Calu3 (cell line): ENCODE measurements at regions not wholly inside any gene's neighbourhood (a gene's known extent, or its start where the extent isn't known, plus 50 kb on each side); places are given as distances from the start of the nearest gene placed in this dataset.

Experiments
- BruUV-seq: library from RNA; stranded (reverse); fragments of 400-500 nt; replicated peaks from 2 replicates; lab custom pipeline; 2021; lab: Mats Ljungman, UMichigan
- CTCF ChIA-PET: fragments of 300-600 bp; sonication (Branson Sonifier 250); formaldehyde crosslinking; loops from one replicate; lab custom pipeline; 2022; ENCODE audit warnings: antibody characterized with exemption; lab: Charles Lee
- DNase-seq: peaks from one replicate; pipeline ENCODE4 v3.0.0; 2022
- H3K27ac Mint-ChIP-seq: one replicate; pipeline ENCODE4 v1.8.0; 2022; ENCODE audit warnings: mixed read lengths; ENCODE audit not compliant: unreplicated experiment
- H3K27me3 Mint-ChIP-seq: one replicate; pipeline ENCODE4 v1.8.0; 2022; ENCODE audit warnings: mixed read lengths; ENCODE audit not compliant: unreplicated experiment
- H3K36me3 Mint-ChIP-seq: one replicate; pipeline ENCODE4 v1.8.0; 2022; ENCODE audit warnings: mild to moderate bottlenecking, moderate library complexity, mixed read lengths; ENCODE audit not compliant: insufficient read depth, unreplicated experiment
- H3K4me1 Mint-ChIP-seq: one replicate; pipeline ENCODE4 v1.8.0; 2022; ENCODE audit warnings: mild to moderate bottlenecking, low read depth, mixed read lengths; ENCODE audit not compliant: unreplicated experiment
- H3K4me3 Mint-ChIP-seq: one replicate; pipeline ENCODE4 v1.8.0; 2022; ENCODE audit warnings: mild to moderate bottlenecking, low read depth, moderate library complexity, mixed read lengths; ENCODE audit not compliant: unreplicated experiment
- H3K9me3 Mint-ChIP-seq: one replicate; pipeline ENCODE4 v1.8.0; 2022; ENCODE audit warnings: low read depth, mixed read lengths; ENCODE audit not compliant: unreplicated experiment
- CTCF ChIP-seq: fragments of 200-600 bp; IDR thresholded peaks from one replicate; pipeline ENCODE4 v1.8.0; 2022; ENCODE audit warnings: antibody characterized with exemption; ENCODE audit not compliant: unreplicated experiment
- intact Hi-C: fragments of 100-400 bp; cut with micrococcal nuclease; formaldehyde crosslinking; loops from one replicate; pipeline ENCODE4 v1.10.0; 2022; ENCODE audit not compliant: unreplicated experiment

- Mint-ChIP-seq H3K4me1 (peaks cover 14% of the 10 kb centered on the region), H3K27ac (no peak overlapping the region), H3K36me3 (no peaks in the 10 kb centered on the region), H3K4me3 (no peak overlapping the region), H3K9me3 (no peaks in the 10 kb centered on the region), H3K27me3 (no peaks in the 10 kb centered on the region)
- TF ChIP-seq CTCF, result no peak
- CTCF ChIA-PET, result no interaction called here
- intact Hi-C loops, result no loop called here
- no peak for DNase-seq
- BruUV-seq, result no TSS peak
Observed at GRCh38 chr1:30064547-30064946, 658.8 kb downstream of the MATN1 start.

GRCh38 chr1:30063621-30064280, 659.6 kb downstream of the MATN1 start:
- H3K27me3 Mint-ChIP-seq, result no peaks in the 10 kb centered on the region
- no peak overlapping the region for H3K27ac Mint-ChIP-seq
- no peak for DNase-seq
- no peak for TF ChIP-seq CTCF
- peaks cover 15% of the 10 kb centered on the region for H3K4me1 Mint-ChIP-seq
- no peaks in the 10 kb centered on the region for H3K9me3 Mint-ChIP-seq
- no peaks in the 10 kb centered on the region for H3K36me3 Mint-ChIP-seq
- intact Hi-C loops, result no loop called here
- no TSS peak for BruUV-seq
- CTCF ChIA-PET, result no interaction called here
- no peak overlapping the region for H3K4me3 Mint-ChIP-seq

GRCh38 chr1:30061292-30062220, 661.8 kb downstream of the MATN1 start:
- H3K9me3 Mint-ChIP-seq, result no peaks in the 10 kb centered on the region
- intact Hi-C loops, result no loop called here
- no peak for DNase-seq
- BruUV-seq, result no TSS peak
- CTCF ChIA-PET, result interaction anchor here (0.6 kb wide), 1 partner anchor 13 kb away, joined by 3 read pairs; no protein-coding TSS in a partner anchor
- no peak for TF ChIP-seq CTCF
- no peak overlapping the region for H3K4me3 Mint-ChIP-seq
- peaks cover 13% of the 10 kb centered on the region for H3K4me1 Mint-ChIP-seq
- H3K27me3 Mint-ChIP-seq, result peaks cover 10% of the 10 kb centered on the region
- H3K36me3 Mint-ChIP-seq, result no peaks in the 10 kb centered on the region
- H3K27ac Mint-ChIP-seq, result no peak overlapping the region

- no peak overlapping the region for H3K27ac Mint-ChIP-seq
- H3K9me3 Mint-ChIP-seq, result no peaks in the 10 kb centered on the region
- H3K27me3 Mint-ChIP-seq, result peaks cover 18% of the 10 kb centered on the region
- no peak overlapping the region for H3K4me3 Mint-ChIP-seq
- intact Hi-C loops, result no loop called here
- TF ChIP-seq CTCF, result no peak
- no peaks in the 10 kb centered on the region for H3K36me3 Mint-ChIP-seq
- DNase-seq, result no peak
- H3K4me1 Mint-ChIP-seq, result peaks cover 13% of the 10 kb centered on the region
- CTCF ChIA-PET, result interaction anchor here (0.6 to 0.7 kb wide), 2 partner anchors 11 to 14 kb away, joined by 3 read pairs; no protein-coding TSS in a partner anchor
- BruUV-seq, result no TSS peak
Observed at GRCh38 chr1:30060738-30061137, 662.6 kb downstream of the MATN1 start.
